ENCODE measurements at regions not wholly inside any gene's neighbourhood (a gene's known extent, or its start where the extent isn't known, plus 50 kb on each side); places are given as distances from the start of the nearest gene placed in this dataset.

GRCh38 chr9:12884736-12885395, 110.0 kb downstream of the LURAP1L start:
- H3K27ac ChIP-seq = no peak overlapping the region
- no peak for TF ChIP-seq ZFX (IDR thresholded peaks at IDR 0.05)
- TF ChIP-seq, protein P1, sequence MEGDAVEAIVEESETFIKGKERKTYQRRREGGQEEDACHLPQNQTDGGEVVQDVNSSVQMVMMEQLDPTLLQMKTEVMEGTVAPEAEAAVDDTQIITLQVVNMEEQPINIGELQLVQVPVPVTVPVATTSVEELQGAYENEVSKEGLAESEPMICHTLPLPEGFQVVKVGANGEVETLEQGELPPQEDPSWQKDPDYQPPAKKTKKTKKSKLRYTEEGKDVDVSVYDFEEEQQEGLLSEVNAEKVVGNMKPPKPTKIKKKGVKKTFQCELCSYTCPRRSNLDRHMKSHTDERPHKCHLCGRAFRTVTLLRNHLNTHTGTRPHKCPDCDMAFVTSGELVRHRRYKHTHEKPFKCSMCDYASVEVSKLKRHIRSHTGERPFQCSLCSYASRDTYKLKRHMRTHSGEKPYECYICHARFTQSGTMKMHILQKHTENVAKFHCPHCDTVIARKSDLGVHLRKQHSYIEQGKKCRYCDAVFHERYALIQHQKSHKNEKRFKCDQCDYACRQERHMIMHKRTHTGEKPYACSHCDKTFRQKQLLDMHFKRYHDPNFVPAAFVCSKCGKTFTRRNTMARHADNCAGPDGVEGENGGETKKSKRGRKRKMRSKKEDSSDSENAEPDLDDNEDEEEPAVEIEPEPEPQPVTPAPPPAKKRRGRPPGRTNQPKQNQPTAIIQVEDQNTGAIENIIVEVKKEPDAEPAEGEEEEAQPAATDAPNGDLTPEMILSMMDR (conservative IDR thresholded peaks at IDR 0.05) = peak; percentile 77

DNA sequence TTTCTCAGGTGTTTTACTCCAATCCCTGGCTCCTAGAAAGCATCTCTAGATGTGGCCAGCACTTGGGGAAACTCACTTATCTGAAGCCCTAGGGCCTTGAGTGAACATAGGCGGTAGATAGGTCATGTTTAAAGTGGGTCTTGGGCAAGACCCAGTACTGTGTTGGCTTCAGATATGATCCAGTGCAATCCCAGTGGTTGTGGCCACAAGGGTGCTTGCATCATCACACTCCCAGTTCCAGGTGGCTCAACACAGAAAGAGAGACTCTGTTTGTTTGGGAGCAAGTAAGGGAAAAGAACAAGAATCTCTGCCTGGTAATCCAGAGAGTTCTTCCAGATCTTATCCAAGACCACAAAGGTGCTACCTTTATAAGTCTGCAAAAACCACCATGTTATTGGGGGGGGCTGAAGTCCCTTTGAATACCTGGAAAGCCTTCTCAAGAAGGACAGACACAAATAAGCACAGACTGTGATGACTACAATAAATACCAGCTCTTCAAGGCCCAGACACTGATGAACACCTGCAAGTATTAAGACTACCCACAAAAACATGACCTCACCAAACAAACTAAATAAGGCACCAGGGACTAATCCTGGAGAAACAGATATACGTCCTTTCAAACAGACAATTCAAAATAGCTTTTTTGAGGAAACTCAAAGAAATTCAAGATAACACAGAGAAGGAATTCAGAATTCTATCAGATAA, 114.7 kb downstream of the LURAP1L start:
- TF ChIP-seq, protein P1 (conservative IDR thresholded peaks at IDR 0.05) = no peak
- TF ChIP-seq ZFX (IDR thresholded peaks at IDR 0.05) = no peak
- no peak overlapping the region for H3K27ac ChIP-seq

GRCh38 chr9:12891588-12891987, 116.8 kb downstream of the LURAP1L start:
- no peak overlapping the region for H3K27ac ChIP-seq
- no peak for TF ChIP-seq ZFX (IDR thresholded peaks at IDR 0.05)
- TF ChIP-seq, protein P1 (conservative IDR thresholded peaks at IDR 0.05) = no peak

GRCh38 chr9:12903316-12903715, 128.5 kb downstream of the LURAP1L start:
- no peak for TF ChIP-seq ZFX (IDR thresholded peaks at IDR 0.05)
- TF ChIP-seq, protein P1 (conservative IDR thresholded peaks at IDR 0.05) = no peak
- H3K27ac ChIP-seq = no peak overlapping the region

GRCh38 chr9:12904261-12905000, 129.6 kb downstream of the LURAP1L start:
- no peak overlapping the region for H3K27ac ChIP-seq
- TF ChIP-seq ZFX (IDR thresholded peaks at IDR 0.05) = no peak
- TF ChIP-seq, protein P1 (conservative IDR thresholded peaks at IDR 0.05) = no peak

- TF ChIP-seq, protein P1 (conservative IDR thresholded peaks at IDR 0.05) = no peak
- no peak for TF ChIP-seq ZFX (IDR thresholded peaks at IDR 0.05)
- no peak overlapping the region for H3K27ac ChIP-seq
Observed at GRCh38 chr9:12906646-12907045, 131.8 kb downstream of the LURAP1L start.

DNA sequence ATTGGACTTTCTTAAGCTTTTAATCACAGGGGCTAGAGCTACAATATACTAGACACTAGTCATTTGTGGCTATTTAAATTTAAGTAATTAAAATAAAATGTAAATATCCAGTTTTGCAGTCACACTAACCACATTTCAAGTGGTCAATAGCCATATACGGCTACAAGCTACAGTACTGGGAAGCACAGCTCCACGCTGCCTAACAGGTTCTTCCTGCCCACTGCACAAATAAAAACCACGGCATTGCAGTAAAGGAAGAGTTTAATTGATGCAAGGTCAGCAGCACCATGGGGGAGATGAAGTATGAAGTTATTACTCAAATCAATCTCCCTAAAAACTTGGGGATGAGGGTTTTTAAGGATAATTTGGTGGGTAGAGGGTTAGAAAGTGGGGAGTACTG, 134.1 kb downstream of the LURAP1L start:
- TF ChIP-seq, protein P1 (conservative IDR thresholded peaks at IDR 0.05) = no peak
- TF ChIP-seq ZFX (IDR thresholded peaks at IDR 0.05) = no peak
- no peak overlapping the region for H3K27ac ChIP-seq

All from C4-2B (cell line).